VCaP (cell line): ENCODE measurements at regions not wholly inside any gene's neighbourhood (a gene's known extent, or its start where the extent isn't known, plus 50 kb on each side); places are given as distances from the start of the nearest gene placed in this dataset.

Source experiments
- H3K27ac ChIP-seq: fragments of 450-650 bp; 2 replicates; pipeline ENCODE4 v1.5.1; 2017
- TF ChIP-seq, protein P1 (sequence below): fragments of 450-650 bp; conservative IDR thresholded peaks from 2 replicates; pipeline ENCODE4 v1.5.1; 2017; ENCODE audit warnings: mild to moderate bottlenecking, moderate library complexity

GRCh38 chr22:44442186-44442815 lies 55.7 kb downstream of the RTL6 start:
- no peak overlapping the region for H3K27ac ChIP-seq
- TF ChIP-seq, protein P1, sequence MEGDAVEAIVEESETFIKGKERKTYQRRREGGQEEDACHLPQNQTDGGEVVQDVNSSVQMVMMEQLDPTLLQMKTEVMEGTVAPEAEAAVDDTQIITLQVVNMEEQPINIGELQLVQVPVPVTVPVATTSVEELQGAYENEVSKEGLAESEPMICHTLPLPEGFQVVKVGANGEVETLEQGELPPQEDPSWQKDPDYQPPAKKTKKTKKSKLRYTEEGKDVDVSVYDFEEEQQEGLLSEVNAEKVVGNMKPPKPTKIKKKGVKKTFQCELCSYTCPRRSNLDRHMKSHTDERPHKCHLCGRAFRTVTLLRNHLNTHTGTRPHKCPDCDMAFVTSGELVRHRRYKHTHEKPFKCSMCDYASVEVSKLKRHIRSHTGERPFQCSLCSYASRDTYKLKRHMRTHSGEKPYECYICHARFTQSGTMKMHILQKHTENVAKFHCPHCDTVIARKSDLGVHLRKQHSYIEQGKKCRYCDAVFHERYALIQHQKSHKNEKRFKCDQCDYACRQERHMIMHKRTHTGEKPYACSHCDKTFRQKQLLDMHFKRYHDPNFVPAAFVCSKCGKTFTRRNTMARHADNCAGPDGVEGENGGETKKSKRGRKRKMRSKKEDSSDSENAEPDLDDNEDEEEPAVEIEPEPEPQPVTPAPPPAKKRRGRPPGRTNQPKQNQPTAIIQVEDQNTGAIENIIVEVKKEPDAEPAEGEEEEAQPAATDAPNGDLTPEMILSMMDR: no peak

DNA sequence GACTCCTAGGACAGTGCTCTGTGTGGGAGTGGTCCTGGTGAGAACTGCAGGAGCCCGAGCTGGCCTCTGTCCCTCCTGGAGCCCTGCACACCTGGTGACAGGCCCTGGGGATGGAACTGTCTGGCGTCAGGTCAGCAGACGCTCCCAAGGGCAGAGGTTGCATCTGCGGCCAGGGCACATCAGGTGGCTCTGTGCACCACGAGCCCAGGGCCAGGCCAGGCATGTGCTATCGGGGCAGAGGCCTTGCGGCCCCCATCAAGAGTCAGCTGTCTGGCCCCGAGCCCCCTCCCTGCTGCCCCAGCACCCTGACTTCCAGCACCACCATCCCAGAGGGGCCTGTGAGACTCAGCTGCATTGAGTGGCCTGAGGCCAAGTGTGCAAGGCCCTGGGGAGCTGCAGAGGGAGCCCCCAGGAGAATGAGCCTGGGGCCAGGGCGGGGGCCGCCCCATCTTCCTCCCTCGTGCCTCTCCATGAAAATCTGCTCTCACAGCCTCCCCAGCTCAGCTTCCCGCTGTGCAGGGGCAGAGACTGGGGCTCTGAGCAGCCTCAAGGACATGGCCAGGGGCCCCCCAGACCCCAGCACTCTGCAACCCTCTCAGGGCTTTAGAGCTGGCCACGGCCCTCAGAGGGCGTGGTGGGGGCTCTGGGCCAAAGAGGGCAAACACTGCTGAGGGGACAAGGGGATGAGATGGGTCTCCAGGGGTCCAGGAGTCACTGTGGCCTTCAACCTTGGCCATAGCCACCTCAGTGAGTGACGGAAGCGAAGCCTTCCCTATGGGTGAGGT lies 56.4 kb downstream of the RTL6 start:
- H3K27ac ChIP-seq: no peak overlapping the region
- TF ChIP-seq, protein P1: no peak

DNA sequence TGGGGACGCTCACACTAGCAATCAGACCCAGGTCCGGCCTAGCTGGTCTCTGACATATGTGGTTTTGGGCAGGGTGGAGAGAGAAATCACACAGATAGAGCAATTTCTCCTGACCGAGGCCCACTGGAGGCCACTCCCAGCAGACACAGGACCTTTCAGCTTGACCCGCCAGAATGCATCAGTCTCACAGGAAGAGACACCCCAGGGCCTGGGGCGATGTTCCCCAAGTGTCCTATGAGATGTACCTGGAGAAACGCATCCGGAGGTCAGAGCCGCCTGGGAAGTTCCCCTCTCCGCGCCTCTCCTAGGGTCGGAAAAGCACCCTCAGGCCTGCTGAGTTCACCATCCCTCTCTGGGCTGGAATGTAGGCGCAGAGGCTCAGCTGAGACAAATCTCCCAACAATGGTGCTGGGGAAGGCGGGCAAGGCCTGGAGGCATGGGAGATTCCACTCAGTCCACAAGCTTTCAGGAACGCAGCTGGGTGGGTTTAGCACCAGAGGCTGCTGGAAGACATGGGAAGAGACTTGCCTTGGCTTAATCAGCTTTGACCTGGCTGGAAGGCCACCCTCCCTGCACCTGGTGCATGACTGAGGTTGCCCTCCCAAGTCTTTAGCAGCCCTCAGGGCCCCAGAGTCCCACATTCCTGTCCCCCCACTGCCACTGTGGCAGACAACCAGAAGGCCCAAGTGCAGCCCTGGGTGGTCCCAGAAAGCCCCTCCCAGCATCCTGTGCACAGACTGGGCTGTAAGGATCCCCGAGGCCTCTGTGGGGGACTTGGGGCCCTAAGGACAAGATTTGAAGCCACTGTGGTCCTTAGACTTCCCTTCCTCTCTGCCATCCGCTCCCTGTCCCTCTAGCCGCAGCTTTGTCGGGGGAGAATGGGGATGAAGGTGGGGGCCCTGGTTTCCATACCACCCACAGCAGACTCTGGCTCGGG lies 57.5 kb downstream of the RTL6 start:
- TF ChIP-seq, protein P1: no peak

DNA sequence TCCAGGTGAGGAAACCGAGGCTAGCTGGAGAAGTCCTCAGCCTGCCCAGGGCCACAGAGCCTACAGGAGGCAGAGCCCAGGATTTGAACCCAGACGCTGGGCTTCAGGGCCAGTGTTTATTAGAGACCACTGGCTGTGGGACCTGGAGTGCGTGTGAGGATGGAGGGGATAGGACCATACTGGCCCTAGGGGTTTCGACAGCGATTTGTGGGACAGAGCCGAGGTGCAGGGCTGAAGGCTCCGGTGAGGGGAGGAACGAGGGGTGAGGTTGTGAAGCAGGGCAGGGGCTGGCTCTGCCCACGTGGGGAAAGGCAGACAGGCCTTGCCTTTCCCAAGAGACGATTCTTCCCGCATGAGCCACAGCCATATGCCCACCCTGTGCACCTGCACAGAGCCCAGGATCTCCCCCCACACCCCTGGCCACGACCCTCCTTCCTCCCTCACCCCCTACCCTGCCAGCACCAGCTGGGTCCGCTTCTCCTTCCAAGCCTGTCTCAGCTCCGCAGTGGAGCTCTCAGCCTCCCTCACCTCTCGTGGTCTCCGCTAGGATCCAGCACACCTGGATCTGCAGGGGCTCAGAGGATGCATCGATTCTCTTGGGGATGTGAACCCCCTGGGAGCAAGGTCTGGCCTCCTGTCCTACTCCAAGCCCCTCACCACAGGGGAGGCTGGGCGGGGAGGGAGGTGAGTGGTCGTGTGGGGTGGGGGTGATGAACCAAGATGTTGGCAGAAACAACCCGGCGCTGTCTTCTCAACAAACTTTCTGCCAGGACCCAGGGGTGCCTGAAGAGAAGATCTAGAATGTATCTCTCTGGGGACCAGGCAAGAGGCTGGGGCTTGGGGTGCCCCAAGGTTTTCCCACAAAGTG lies 58.4 kb downstream of the RTL6 start:
- TF ChIP-seq, protein P1: no peak
- no peak overlapping the region for H3K27ac ChIP-seq

More for the DNA sequence above, 57.5 kb downstream of the RTL6 start:
- H3K27ac ChIP-seq: no peak overlapping the region

DNA sequence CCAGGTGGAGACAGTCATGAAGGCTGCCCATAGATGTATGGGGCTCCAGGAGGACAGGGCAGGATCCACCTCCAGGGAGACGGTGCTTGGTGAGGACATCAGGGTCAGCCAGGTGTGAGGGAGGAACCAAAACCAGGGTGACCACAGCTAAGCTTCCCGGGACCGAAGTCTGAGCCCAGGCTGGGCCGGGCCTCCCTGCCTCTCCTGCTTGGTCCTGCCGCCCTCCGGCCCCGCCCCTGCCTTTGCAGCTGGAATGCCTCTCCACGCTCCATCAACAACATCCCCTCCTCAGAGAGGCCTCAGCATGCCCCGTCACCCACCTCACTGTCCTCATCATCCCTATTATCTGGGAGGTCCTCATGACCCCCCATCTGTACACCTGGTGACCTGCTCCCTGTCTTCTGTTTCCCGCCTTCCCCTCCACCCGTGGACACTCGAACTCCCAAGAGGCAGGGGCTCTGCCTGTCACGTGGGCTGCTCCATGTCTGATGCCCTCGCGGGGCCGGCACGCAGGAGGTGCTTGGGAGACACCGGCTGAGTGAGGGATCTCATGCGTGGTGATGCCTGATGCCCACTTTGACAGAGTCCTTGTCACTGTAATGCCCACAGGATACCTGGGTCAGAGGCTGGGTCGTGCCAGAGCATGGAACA lies 59.4 kb downstream of the RTL6 start:
- no peak overlapping the region for H3K27ac ChIP-seq
- TF ChIP-seq, protein P1: no peak

DNA sequence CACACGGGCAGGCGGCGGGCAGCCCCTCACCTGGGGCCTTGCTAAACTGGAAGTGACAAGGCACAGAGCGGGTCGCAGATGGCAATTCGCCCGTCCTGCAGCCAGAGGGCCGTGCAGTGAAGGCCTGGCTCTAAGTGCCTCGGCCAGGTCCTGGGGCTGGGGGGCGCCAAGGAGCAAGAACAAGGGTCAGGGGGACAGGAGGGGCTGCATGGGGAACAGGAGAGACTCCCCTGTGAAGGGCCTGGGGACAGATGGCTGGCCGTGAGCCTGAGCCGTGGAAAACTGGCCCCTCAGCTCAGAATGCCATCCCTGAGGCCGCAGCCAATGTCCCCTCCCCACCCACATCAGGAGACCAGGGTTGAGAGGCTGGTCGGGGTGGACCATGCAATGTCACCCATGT lies 60.0 kb downstream of the RTL6 start:
- no peak overlapping the region for H3K27ac ChIP-seq
- TF ChIP-seq, protein P1: no peak
